SK-N-SH (cell line): ENCODE measurements at regions not wholly inside any gene's neighbourhood (a gene's known extent, or its start where the extent isn't known, plus 50 kb on each side); places are given as distances from the start of the nearest gene placed in this dataset.

Experiments used
- CTCF ChIP-seq: fragments of 200-600 bp; sonication (generic); IDR thresholded peaks from 2 replicates; pipeline ENCODE4 v1.6.1; 2017; ENCODE audit warnings: antibody characterized with exemption, mild to moderate bottlenecking, moderate library complexity
- EZH2phosphoT487 ChIP-seq: fragments of 200-600 bp; sonication (generic); IDR thresholded peaks from 2 replicates; pipeline ENCODE4 v1.6.1; 2017; ENCODE audit warnings: low read depth, mixed run types, mild to moderate bottlenecking, antibody characterized with exemption, moderate library complexity, borderline replicate concordance
- RCOR1 ChIP-seq: fragments of 150-350 bp; IDR thresholded peaks from 2 replicates; pipeline ENCODE4 v1.6.1; 2017; ENCODE audit warnings: antibody characterized with exemption, low read length
- YY1 ChIP-seq: IDR thresholded peaks from 2 replicates; pipeline ENCODE4 v1.4.0; 2012; ENCODE audit warnings: low read depth, mild to moderate bottlenecking

GRCh38 chr16:79656553-79657115 is 56.1 kb upstream of the MAF start:
- TF ChIP-seq YY1 (no peak), CTCF (no peak), RCOR1 (no peak), EZH2phosphoT487 (no peak)
